GM21825 (cell line): ENCODE measurements at regions not wholly inside any gene's neighbourhood (a gene's known extent, or its start where the extent isn't known, plus 50 kb on each side); places are given as distances from the start of the nearest gene placed in this dataset.

Source experiments
- ATAC-seq: cut with Tn5 transposase; IDR thresholded peaks from one replicate; pipeline ENCODE4 v1.9.1; 2021; ENCODE audit warnings: mild to moderate bottlenecking, moderate library complexity; ENCODE audit not compliant: unreplicated experiment

GRCh38 chr2:5502385-5502784, 189.8 kb upstream of the SOX11 start:
- ATAC-seq: no peak

- ATAC-seq: no peak
Observed at GRCh38 chr2:5504756-5505155, 187.4 kb upstream of the SOX11 start.

DNA sequence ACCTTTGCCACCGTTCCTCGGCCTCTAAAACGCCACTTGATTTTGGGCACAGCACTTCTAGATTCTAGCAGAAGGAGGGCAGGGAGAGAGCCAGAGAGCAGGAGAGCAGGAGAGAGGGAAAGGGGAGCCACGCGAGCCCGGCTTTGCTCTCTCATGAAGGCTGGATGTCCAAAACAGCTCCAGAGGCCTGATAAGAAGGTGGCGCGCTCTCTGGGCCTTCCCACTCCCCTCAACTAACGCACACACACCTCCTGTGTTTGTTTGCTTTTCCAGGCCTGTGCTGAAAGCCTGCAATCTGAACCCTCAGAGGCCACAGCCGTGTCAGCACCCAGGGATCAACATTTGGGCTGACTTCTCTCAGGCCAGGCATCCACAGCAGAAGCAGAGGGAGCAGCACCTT, 184.8 kb upstream of the SOX11 start:
- no peak for ATAC-seq

GRCh38 chr2:5509362-5509761, 182.8 kb upstream of the SOX11 start:
- ATAC-seq: no peak

DNA sequence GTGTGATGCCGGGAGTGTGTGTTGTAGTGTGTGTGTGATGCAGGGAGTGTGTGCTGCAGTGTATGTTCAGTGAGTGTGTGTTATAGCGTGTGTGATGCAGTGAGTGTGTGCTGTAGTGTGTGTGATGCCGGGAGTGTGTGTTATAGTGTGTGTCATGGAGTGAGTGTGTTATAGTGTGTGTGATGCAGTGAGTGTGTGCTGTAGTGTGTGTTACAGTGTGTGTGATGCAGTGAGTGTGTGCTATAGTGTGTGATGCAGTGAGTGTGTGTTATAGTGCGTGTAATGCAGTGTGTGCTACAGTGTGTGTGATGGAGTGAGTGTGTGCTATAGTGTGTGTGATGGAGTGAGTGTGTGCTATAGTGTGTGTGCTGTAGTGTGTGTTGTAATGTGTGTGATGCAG, 182.1 kb upstream of the SOX11 start:
- no peak for ATAC-seq

GRCh38 chr2:5515693-5516092, 176.5 kb upstream of the SOX11 start:
- ATAC-seq: no peak

- ATAC-seq: no peak
Observed at GRCh38 chr2:5519286-5519685, 172.9 kb upstream of the SOX11 start.

DNA sequence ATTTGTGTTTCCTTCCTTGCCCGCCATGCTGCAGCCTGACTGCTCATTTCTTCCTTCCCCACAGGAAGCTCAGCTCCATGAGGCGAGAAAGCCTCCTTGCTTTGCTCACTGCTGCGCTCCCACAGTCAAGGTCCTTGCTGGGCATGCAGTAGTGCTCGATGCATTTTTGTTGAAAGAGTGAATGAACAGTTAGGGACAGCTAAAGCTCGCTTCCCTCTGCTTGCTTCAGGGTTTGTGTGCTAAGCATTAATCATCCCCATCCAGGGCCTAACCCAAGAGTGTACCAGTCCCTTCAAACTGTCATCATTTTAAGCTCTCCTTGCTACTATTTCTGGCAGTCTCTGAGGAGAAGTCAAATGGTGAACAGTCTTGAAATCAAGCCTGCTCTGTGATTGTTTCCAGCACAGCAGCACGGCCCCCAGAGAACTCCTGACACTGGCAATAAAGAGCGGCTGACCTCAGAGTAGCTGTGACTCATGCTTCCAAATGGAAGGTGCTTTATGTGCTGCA, 171.7 kb upstream of the SOX11 start:
- ATAC-seq: no peak

GRCh38 chr2:5521461-5521860, 170.7 kb upstream of the SOX11 start:
- no peak for ATAC-seq

GRCh38 chr2:5524551-5524950, 167.6 kb upstream of the SOX11 start:
- no peak for ATAC-seq

DNA sequence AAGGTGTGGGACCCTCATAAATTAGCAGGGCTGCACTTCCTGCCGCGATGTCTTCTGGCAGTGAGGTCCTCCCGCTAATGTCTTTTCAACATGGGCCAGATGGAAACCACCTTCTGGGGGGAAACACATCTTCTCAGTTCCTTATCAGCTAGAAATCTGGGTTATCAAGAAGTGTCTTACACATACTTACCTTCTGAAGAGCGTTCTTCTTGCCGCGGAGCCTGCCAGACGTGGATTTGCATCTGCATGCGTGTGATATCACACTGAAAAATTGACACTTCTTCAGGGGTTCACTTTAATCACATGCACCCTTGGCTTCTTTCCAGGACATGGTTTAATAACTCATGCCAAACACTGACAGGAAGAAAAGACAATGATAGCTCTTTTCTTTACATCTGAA, 163.5 kb upstream of the SOX11 start:
- no peak for ATAC-seq

DNA sequence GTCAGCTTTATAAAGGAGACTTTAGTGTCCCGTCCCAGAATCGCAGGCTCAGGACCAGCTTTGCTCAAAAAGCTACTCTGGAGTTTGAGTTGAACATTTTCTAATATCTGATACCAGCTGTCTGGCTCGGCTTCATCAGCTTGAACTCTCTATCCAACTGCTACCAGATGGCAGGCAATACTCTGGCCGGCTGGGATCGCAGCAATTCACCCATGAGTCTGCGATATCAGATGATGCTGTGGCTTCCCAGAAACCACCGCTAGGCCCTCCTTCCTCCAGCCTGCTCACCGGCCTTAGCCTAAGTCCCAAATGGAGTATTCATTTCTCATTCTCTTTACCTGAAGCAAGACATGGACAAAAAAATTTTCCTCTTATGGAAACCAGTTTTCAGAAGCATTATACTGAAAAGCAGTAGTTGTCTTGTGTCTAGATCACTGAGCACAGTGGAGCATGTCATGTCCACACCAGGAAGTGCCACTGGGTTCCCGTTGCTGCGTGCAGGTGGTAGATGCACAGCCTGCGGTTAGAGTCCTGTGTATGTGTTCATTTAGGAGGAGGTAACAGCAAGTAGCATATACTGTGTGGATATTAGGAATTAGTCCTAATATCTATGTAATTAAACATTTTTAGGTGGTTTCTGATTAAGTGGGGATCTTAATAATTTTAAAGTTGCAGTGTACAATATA, 162.0 kb upstream of the SOX11 start:
- ATAC-seq: no peak

DNA sequence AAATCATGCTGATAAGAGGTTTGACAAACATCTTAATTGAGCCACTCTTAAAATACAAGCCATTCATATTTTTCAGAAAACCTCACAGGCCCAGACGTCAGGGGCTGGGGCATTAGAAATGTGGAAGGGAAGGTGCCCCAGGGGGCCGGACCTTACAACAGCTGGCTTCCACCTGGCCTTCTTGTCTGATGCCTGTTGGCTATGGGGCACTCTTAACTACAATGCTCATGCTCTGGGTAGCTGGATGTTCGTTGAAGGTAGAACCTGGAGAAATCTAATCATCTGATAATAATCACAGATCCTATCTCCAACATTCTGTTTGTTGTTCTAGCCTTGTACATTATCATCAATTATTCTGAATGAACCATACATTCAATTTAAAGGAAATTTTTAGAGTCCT, 156.9 kb upstream of the SOX11 start:
- ATAC-seq: no peak

DNA sequence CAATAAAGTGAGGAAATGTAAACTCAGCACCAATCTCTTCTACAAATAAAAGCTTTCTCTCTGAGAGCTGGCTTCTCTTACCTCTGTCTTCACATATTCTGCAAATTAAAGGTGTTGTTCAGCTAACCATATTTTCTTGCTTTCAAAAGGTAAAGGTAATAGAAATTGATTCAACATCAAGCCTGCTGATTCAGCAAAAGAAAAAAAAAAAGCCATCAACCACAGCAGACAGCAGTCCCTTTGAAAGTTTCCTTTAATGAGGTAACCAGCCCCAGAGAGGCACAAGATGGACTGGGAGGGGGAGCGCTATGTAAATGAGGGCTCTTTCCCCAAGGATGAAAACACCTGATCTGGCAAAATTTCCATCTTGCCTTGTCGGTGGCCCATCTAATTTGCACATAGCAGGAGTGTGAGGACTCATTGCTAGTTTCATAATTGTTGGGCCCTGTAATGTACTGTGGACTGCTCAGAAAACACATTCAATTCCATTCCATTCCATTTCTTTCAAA, 154.9 kb upstream of the SOX11 start:
- no peak for ATAC-seq

- ATAC-seq: no peak
Observed at GRCh38 chr2:5538313-5538712, 153.9 kb upstream of the SOX11 start.

DNA sequence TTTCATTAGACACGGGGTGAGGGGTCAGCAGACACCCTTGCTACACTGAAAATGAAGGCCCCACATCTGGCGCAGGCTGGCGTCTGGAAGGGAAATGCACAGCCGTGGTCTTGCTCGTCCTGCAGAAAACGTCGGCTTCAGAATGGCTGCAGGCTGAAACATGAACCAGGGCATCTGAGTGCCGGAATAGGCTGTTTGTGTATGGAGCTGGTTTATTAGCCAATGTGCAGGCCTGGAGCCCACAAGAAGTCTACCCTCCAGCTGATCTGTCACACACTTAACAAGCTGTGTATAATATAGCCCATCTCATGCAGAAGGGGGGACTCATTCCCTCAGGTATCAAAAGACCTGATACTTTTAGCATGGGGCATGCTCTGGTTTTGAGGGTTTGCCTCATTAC, 153.4 kb upstream of the SOX11 start:
- no peak for ATAC-seq

- ATAC-seq: no peak
Observed at GRCh38 chr2:5539282-5540165, 152.7 kb upstream of the SOX11 start.

- no peak for ATAC-seq
Observed at GRCh38 chr2:5540856-5541255, 151.3 kb upstream of the SOX11 start.

DNA sequence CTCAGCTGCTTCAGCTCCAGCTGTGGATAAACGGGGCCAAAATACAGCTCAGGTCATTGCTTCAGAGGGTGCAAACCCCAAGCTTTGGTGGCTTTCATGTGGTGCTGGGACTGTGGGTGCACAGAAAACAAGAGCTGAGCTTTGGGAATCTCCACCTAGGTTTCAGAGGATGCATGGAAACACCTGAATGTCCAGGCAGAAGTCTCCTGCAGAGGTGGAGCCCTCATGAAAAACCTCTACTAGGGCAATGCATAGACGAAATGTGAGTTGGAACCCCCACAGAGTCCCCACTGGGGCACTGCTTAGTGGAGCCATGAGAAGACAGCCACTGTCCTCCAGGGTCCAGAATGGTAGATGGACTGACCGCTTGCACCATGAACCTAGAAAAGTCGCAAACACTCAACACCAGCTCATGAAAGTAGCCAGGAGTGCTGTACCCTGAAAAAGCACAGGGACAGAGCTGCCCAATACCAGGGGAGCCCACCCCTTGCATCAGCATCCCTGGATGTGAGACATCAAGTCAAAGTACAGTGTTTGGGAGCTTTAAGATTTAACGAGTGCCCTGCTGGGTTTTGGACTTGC, 147.9 kb upstream of the SOX11 start:
- ATAC-seq: no peak

DNA sequence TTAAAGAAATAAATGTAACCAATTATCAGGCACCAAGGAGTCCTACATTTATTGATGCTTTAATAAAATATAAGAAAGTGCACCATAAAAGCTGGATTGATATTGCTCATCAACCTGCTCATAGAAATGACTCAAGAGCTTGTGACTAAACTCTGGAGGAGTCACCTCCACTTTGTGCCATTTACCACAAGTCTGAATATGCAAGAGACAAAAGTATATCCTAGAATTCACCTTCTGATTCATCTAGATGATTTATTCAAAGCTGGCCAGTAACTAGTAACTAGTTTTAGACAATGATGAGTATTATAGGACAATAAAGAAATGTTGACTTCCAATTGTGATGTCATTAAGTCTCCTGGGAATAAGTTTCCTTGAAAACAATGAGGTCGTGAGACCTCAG, 146.0 kb upstream of the SOX11 start:
- ATAC-seq: no peak

DNA sequence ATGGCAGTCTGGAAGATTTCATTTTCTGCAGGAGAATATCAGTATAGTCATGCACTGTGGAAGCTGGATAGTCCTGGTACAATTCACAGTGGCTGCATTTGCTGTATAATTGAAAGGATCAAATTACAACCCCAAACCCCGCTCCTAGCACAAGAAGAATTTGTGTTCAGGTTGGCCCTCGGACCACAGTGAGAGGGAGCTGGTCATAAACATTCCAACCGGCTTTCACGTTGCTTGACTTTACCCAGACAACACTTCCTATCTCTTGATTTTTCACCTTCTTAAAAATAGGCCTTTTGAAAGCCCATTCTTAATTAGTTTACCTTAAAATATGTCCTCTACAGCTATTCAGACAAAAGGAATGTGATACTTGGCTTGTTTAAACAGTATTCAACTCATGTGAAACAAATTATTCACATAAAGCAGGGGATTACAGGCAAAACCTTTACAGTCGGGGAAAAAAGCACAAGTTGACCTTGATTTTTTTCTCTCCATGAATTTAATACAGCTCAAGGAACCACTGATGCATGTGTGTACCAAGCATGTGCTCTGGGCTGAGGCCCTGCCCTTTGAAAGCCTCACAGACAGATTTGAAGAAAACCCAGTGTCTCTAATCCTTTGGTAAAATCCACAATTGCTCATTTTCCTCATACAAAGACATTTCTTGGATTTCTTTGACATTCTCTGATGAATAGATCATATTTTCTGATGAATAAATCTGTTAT, 143.0 kb upstream of the SOX11 start:
- no peak for ATAC-seq
